ENCODE measurements at regions not wholly inside any gene's neighbourhood (a gene's known extent, or its start where the extent isn't known, plus 50 kb on each side); places are given as distances from the start of the nearest gene placed in this dataset.

GRCh38 chr1:55272994-55273393 lies 57.8 kb upstream of the USP24 start:
- no peak for DNase-seq
